H9 (cell line): ENCODE measurements at regions not wholly inside any gene's neighbourhood (a gene's known extent, or its start where the extent isn't known, plus 50 kb on each side); places are given as distances from the start of the nearest gene placed in this dataset.
"Not testable (repeated sequence)": the region's sequence is repeated elsewhere in the genome, so short reads cannot be mapped to it uniquely, and the experiment has no call there.

Experiments
- DNase-seq: peaks from one replicate; pipeline ENCODE4 v3.0.0-alpha.2; 2017
- H2AFZ ChIP-seq: one replicate; pipeline ENCODE4 v1.6.1; 2013; ENCODE audit warnings: mild to moderate bottlenecking, low read length, control low read depth, moderate library complexity
- H2AK5ac ChIP-seq: 2 replicates; pipeline ENCODE4 v1.6.1; 2013; ENCODE audit warnings: low read length, control low read depth, mixed read lengths; ENCODE audit not compliant: insufficient read length
- H2BK120ac ChIP-seq: one replicate; pipeline ENCODE4 v1.6.1; 2013; ENCODE audit warnings: low read depth, mild to moderate bottlenecking, low read length, control low read depth, inconsistent platforms; ENCODE audit not compliant: poor library complexity, severe bottlenecking
- H2BK12ac ChIP-seq: 2 replicates; pipeline ENCODE4 v1.6.1; 2013; ENCODE audit warnings: low read length, control low read depth, mixed read lengths, low read depth; ENCODE audit not compliant: insufficient read length
- H2BK15ac ChIP-seq: 2 replicates; pipeline ENCODE4 v1.6.1; 2013; ENCODE audit warnings: low read depth, low read length, control low read depth
- H2BK20ac ChIP-seq: one replicate; pipeline ENCODE4 v1.6.1; 2013; ENCODE audit warnings: low read depth, mild to moderate bottlenecking, low read length, control low read depth, inconsistent platforms; ENCODE audit not compliant: poor library complexity, severe bottlenecking
- H2BK5ac ChIP-seq: 2 replicates; pipeline ENCODE4 v1.6.1; 2013; ENCODE audit warnings: low read length, control low read depth, mixed read lengths; ENCODE audit not compliant: insufficient read length
- H3K14ac ChIP-seq: 2 replicates; pipeline ENCODE4 v1.6.1; 2013; ENCODE audit warnings: low read length, control low read depth; ENCODE audit not compliant: insufficient read depth
- H3K18ac ChIP-seq: 2 replicates; pipeline ENCODE4 v1.6.1; 2013; ENCODE audit warnings: low read depth, mild to moderate bottlenecking, mixed read lengths, low read length, control low read depth; ENCODE audit not compliant: insufficient read length
- H3K23ac ChIP-seq: 2 replicates; pipeline ENCODE4 v1.6.1; 2013; ENCODE audit warnings: low read length, control low read depth, mixed read lengths, low read depth; ENCODE audit not compliant: insufficient read length
- H3K23me2 ChIP-seq: 2 replicates; pipeline ENCODE4 v1.6.1; 2013; ENCODE audit warnings: low read depth, mild to moderate bottlenecking, mixed read lengths, low read length, control low read depth; ENCODE audit not compliant: insufficient read length, poor library complexity, severe bottlenecking
- H3K27ac ChIP-seq: 2 replicates; pipeline ENCODE4 v1.5.1; 2013; ENCODE audit warnings: low read length, control low read depth, mixed read lengths, low read depth; ENCODE audit not compliant: insufficient read length
- H3K27me3 ChIP-seq: 2 replicates; pipeline ENCODE4 v1.6.1; 2013; ENCODE audit warnings: low read length, control low read depth, inconsistent platforms; ENCODE audit not compliant: insufficient read depth
- H3K4ac ChIP-seq: 2 replicates; pipeline ENCODE4 v1.6.1; 2013; ENCODE audit warnings: low read depth, mild to moderate bottlenecking, control low read depth, inconsistent platforms, low read length, moderate library complexity
- H3K4me1 ChIP-seq: 2 replicates; pipeline ENCODE4 v1.6.1; 2013; ENCODE audit warnings: low read length, control low read depth, inconsistent platforms; ENCODE audit not compliant: insufficient read depth
- H3K4me2 ChIP-seq: 2 replicates; pipeline ENCODE4 v1.6.1; 2013; ENCODE audit warnings: low read length, control low read depth, mixed read lengths; ENCODE audit not compliant: insufficient read length, insufficient read depth
- H3K56ac ChIP-seq: 2 replicates; pipeline ENCODE4 v1.6.1; 2013; ENCODE audit warnings: low read depth, mild to moderate bottlenecking, mixed read lengths, low read length, control low read depth; ENCODE audit not compliant: insufficient read length
- H3K79me1 ChIP-seq: 2 replicates; pipeline ENCODE4 v1.6.1; 2013; ENCODE audit warnings: low read depth, mild to moderate bottlenecking, moderate library complexity, low read length, control low read depth, inconsistent platforms; ENCODE audit not compliant: insufficient read depth, poor library complexity, severe bottlenecking
- H3K79me2 ChIP-seq: 2 replicates; pipeline ENCODE4 v1.6.1; 2013; ENCODE audit warnings: low read length, control low read depth, inconsistent platforms; ENCODE audit not compliant: insufficient read depth
- H3K9ac ChIP-seq: 2 replicates; pipeline ENCODE4 v1.6.1; 2013; ENCODE audit warnings: low read length, control low read depth, mixed read lengths; ENCODE audit not compliant: insufficient read length; ENCODE audit errors: extremely low read depth
- H3K9me3 ChIP-seq: one replicate; pipeline ENCODE4 v1.6.1; 2013; ENCODE audit warnings: low read depth, low read length, inconsistent platforms; ENCODE audit not compliant: control insufficient read depth
- H3T11ph ChIP-seq: one replicate; pipeline ENCODE4 v1.6.1; 2013; ENCODE audit warnings: mild to moderate bottlenecking, low read length, control low read depth, inconsistent platforms
- H4K20me1 ChIP-seq: one replicate; pipeline ENCODE4 v1.6.1; 2013; ENCODE audit not compliant: control insufficient read depth, insufficient read length, insufficient read depth
- H4K5ac ChIP-seq: 2 replicates; pipeline ENCODE4 v1.6.1; 2013; ENCODE audit warnings: low read depth, mild to moderate bottlenecking, mixed read lengths, low read length, control low read depth; ENCODE audit not compliant: insufficient read length
- H4K8ac ChIP-seq: replicated peaks from 2 replicates; pipeline ENCODE4 v1.6.1; 2013; ENCODE audit warnings: low read length, control low read depth, mixed read lengths, low read depth; ENCODE audit not compliant: insufficient read length
- H4K91ac ChIP-seq: 2 replicates; pipeline ENCODE4 v1.6.1; 2013; ENCODE audit warnings: low read depth, mild to moderate bottlenecking, moderate library complexity, mixed read lengths, low read length, control low read depth; ENCODE audit not compliant: insufficient read length
- H3K27ac Mint-ChIP-seq, 3 experiments: 2 replicates in 2 of 3; 3 replicates in 1 of 3; pipeline ENCODE4 v1.8.0; 2020 to 2021; ENCODE audit warnings: mixed read lengths in 3 of 3, mild to moderate bottlenecking in 1 of 3, moderate library complexity in 1 of 3
- H3K27me3 Mint-ChIP-seq: 2 replicates; pipeline ENCODE4 v1.8.0; 2021; ENCODE audit warnings: low read depth, mild to moderate bottlenecking, moderate library complexity, mixed read lengths
- H3K36me3 Mint-ChIP-seq, 3 experiments: 2 replicates in 2 of 3; 3 replicates in 1 of 3; pipeline ENCODE4 v1.8.0; 2020 to 2021; ENCODE audit warnings: low read depth in 3 of 3, mixed read lengths in 3 of 3; ENCODE audit not compliant: insufficient read depth in 1 of 3
- H3K4me1 Mint-ChIP-seq, 2 experiments: 2 replicates each; pipeline ENCODE4 v1.8.0; 2020; ENCODE audit warnings: mixed read lengths in 2 of 2
- H3K4me3 Mint-ChIP-seq, 2 experiments: 2 replicates in 1 of 2; 3 replicates in 1 of 2; pipeline ENCODE4 v1.8.0; 2020 to 2021; ENCODE audit warnings: mild to moderate bottlenecking in 2 of 2, mixed read lengths in 2 of 2, moderate library complexity in 1 of 2
- H3K9me3 Mint-ChIP-seq, 2 experiments: 2 replicates in 1 of 2; 3 replicates in 1 of 2; pipeline ENCODE4 v1.8.0; 2020; ENCODE audit warnings: mild to moderate bottlenecking in 2 of 2, mixed read lengths in 2 of 2, moderate library complexity in 1 of 2
- WGBS: extraction: QIAGEN DNeasy Blood & Tissue Kit; methylation state at CpG from one replicate; pipeline ENCODE4 v1.1.7; 2013; ENCODE audit warnings: missing lambda C conversion rate, low lambda C conversion rate, mixed read lengths; ENCODE audit not compliant: insufficient read length; ENCODE audit errors: extremely low coverage; 5-methylcytosine and 5-hydroxymethylcytosine counted together

- not testable (repeated sequence) for H3K9me3 ChIP-seq, H3K4ac ChIP-seq, H4K91ac ChIP-seq, H4K8ac ChIP-seq, H3K23ac ChIP-seq, H3K79me2 ChIP-seq, H2BK120ac ChIP-seq, H3K36me3 Mint-ChIP-seq, H2BK15ac ChIP-seq, H3K27me3 Mint-ChIP-seq, H3K27ac ChIP-seq, H2AK5ac ChIP-seq, H4K5ac ChIP-seq, H3K18ac ChIP-seq, H3K4me2 ChIP-seq, H3K14ac ChIP-seq, H3K9ac ChIP-seq, H4K20me1 ChIP-seq, H3K23me2 ChIP-seq, H3K56ac ChIP-seq, H3K27me3 ChIP-seq, H3T11ph ChIP-seq, H3K4me1 ChIP-seq, H3K79me1 ChIP-seq, H2AFZ ChIP-seq, H3K4me1 Mint-ChIP-seq, H3K4me3 Mint-ChIP-seq, H2BK20ac ChIP-seq, DNase-seq, H3K9me3 Mint-ChIP-seq, H3K27ac Mint-ChIP-seq, H2BK12ac ChIP-seq, H2BK5ac ChIP-seq
- WGBS = no CpG with 5 or more reads among the region's 11 CpGs
Observed at GRCh38 chr7:76202-76601, 116.2 kb upstream of the FAM20C start.

GRCh38 chr7:76829-77395 is 115.5 kb upstream of the FAM20C start:
- not testable (repeated sequence) for H3K79me2 ChIP-seq, H4K91ac ChIP-seq, H3K56ac ChIP-seq, H3K23me2 ChIP-seq, DNase-seq, H3K14ac ChIP-seq, H3K18ac ChIP-seq, H3K9ac ChIP-seq, H3K9me3 ChIP-seq, H2BK12ac ChIP-seq, H2BK5ac ChIP-seq, H3K27ac Mint-ChIP-seq, H4K5ac ChIP-seq, H3K4me2 ChIP-seq, H3K23ac ChIP-seq, H3K27me3 Mint-ChIP-seq, H2BK120ac ChIP-seq, H3K36me3 Mint-ChIP-seq, H3K9me3 Mint-ChIP-seq, H3K4me1 ChIP-seq, H2BK20ac ChIP-seq, H3K4ac ChIP-seq, H2BK15ac ChIP-seq, H3T11ph ChIP-seq, H4K20me1 ChIP-seq, H2AFZ ChIP-seq, H3K27me3 ChIP-seq, H4K8ac ChIP-seq, H3K27ac ChIP-seq, H3K79me1 ChIP-seq, H2AK5ac ChIP-seq, H3K4me3 Mint-ChIP-seq
- H3K4me1 Mint-ChIP-seq = peaks cover 7 to 14% of the 10 kb centered on the region in 2 experiments
- WGBS = no CpG with 5 or more reads among the region's 11 CpGs
